ENCODE measurements at regions not wholly inside any gene's neighbourhood (a gene's known extent, or its start where the extent isn't known, plus 50 kb on each side); places are given as distances from the start of the nearest gene placed in this dataset.
A peak's percentile ranks its signal among the peaks of the same experiment; 100 is the strongest.
"Not testable (repeated sequence)": the region's sequence is repeated elsewhere in the genome, so short reads cannot be mapped to it uniquely, and the experiment has no call there.

DNA sequence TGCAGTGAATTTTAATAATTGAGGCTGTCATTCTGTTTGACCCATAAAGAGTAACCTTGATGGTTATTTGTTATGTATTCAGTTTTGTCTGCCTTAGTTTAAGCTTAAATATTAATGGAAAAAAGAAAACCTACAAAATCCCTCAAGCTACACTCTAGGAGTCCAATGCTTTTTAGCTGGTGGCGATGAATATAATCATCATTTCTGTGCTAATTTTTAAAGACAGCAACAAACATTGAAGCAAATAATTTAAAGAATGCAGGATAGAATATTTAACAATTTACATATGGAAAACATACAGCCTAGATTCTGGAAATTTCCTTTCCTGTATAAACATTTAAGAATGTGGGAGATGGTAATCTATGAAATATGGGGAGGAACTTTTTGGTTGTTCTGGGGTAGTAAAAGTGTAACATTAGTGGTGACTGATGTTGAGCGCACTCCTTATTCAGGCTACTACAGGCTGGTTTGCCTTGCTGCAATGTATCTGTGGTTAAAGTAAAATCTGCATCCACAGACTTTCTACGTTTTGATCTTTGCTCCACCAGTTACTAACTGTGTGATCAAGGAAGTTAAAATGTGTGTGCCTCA lies 287.9 kb upstream of the DEFB112 start:
- DNase-seq (ENCODE audit: low spot score) = no peak

DNA sequence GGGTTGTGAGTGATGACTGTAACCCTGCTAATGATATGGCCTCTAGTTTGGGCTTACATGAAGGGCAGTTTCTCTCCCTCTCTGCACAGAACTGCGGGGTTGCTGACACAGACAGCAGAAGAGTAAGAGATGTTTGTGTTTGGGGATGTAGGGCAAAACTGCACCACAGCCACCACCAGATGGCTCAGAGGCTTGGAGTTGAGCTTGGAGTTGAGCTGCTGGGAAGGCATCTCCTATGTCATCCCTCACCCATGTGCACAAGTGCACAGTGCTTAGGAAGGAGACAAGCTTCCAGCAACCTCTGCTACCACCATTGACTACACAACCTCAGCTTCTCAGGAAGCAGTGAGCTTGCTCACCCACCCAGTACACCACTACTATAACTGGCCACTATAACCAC lies 303.9 kb upstream of the DEFB112 start:
- peak; percentile 9 for DNase-seq (ENCODE audit: low spot score)

DNA sequence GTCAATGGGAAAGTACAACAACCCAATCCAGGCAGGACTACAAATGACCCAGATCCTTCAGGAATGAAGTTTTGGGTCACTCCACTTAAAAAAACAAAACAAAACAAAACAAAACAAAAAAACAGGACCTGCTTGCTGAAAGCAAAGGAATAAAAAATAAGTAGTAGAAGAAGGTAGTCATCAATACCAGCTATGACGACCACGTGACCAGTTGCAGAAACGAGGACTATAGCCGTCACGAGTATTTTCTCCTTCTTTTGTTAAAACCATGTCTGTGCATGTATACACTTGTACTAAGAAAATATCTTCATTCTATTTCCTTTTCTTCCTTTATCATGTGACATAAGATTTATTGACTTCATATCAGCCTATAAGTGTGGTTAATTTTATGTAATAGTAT lies 308.4 kb upstream of the DEFB112 start:
- no peak for DNase-seq (ENCODE audit: low spot score)

DNA sequence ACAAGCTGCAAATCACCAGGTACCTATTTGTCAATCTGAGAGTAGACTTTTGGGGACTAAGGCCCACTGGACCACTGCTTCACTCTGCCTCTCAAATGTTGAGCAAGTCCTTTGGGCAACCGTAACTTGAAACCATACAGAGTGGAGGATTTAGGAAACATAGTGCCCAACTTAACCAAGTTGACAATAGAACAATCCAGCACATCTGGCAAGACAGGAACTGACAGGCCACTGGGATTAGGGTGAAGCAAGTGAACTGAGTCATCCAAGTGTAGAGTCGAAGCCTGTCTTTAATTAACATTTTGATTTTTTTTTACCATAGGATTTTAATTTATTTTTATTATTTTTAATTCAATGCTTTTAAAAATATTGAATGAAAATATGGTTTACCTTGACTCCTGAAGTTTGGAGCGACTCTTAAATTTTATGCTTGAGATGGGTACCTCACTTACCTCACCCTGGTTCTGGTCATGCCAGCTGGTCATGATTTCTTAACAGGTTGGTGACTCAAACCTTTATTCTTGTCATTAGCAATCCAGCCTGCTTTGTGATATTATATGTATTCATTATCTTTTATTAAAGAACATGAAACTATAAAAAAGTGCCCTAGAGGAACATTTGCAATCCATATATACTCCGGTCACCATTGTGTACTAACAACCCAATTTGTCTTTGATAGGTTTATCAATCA lies 312.1 kb upstream of the DEFB112 start:
- DNase-seq (ENCODE audit: low spot score) = no peak

DNA sequence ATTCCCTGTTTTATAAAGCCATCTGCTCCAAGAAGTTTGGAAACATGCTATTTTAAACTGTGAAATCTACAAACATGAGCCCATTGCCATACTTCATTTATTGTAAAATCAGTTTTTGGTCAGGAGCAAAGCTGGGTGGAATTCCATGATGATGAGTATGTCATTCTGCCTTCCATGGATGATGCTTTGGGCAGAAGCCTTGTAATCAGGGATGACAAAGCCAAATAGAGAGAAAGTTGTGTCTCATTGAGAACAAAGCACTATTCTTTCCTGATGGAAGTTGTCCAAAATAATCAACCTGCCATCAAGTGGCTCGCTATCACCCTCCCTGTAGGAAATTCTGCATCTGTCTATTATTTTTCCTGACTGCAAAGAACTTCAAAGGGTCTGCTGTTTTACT lies 313.0 kb upstream of the DEFB112 start:
- no peak for DNase-seq (ENCODE audit: low spot score)

DNA sequence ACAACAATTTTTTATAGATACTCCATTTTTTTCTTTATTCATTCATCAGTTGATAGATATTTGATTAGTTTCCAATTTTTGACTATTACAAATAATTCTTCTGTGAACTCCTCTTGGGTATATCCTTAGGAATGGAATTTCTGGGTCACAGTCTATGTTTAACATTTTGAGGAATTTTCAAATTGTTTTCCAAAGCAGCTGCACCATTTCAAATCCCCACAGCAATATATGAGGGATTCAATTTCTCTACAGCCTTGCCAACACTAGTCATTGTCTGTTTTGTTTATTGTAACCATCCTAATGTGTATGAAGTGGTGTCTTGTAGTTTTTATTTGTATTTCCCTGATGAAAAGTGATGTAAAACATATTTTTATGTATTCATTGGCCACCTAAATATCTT lies 320.3 kb upstream of the DEFB112 start:
- no peak for DNase-seq (ENCODE audit: low spot score)

DNA sequence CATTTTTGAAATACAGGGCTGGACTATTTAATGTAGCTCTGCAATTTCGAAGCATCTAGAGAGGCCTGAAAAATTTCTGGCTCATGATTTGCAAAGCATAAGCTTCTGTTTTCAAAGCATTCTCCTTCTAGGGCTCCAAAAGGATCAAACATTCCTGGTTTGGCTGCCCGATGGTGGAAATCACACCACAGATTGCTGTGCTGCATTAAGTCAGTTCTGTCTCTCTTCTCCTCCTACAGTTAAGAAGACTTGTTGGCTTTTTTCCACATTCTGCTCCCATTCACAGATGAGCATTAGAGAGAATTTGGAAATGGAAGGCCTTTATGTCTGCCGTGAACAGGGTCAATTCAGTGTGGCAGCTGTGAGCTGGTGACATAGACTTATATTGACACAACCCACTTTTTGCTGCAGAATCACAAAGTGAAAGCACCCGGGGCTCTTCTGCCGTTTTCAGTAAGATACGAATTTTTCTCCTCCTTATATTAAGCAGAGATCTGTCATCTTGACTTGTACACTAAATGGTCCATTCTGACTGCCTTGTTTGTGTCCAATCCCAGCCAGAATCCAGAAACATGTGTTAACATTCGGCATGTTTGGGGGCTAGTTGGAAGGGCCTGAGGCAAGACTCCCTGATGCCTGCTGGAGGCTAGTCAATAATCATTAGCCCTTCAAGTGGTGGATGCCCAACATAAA lies 330.8 kb upstream of the DEFB112 start:
- DNase-seq (ENCODE audit: low spot score) = no peak

DNA sequence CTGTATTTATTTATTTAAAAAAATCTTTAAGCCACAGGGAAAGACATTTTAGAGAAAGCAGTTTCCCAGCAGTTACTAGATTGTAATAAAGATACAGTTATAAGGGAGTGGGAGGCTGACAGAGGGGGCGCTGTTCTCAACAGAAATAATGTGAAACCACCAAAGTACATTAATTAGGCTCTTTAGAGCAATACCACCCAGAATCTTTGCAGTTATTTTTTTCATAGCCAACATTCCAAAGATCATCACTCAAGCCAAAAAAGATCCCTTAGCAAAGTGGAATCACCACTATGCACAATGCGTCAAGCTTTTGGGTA lies 331.3 kb upstream of the DEFB112 start:
- no peak for DNase-seq (ENCODE audit: low spot score)

DNA sequence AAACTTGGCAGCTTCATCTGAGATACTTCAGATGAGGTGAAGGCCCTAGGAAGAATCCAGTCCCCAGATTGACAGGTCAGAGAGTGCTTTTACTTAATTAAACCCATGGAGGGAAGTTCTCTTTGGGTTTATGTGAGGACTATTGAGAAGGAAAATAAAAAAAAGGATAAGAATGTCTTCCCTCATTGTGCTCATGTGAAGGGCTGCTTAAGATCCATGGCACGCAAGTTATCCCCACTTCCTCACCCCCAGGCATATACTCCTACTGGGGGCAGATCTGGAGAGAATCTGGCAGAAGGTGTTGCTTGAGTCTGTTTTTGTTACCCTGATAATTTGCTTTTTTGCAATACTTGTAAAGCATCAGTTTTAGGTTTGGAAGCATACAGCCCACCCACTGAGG lies 322.9 kb upstream of the TFAP2D start:
- DNase-seq (ENCODE audit: low spot score) = no peak

DNA sequence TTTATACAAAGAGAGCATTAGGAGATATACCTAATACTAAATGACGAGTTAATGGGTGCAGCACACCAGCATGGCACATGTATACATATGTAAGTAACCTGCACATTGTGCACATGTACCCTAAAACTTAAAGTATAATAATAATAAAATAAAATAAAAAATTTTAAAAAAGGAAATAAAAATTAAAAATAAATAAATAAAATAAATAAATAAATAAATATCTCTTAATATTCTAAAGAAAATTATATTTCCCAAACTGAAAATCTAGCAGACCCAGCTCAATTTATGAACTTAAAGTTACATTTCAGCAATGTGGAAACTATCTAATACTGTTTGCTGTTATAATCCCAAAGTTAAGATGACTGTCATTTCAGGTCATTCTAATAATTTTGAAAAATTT lies 319.2 kb upstream of the TFAP2D start:
- not testable (repeated sequence) for DNase-seq (ENCODE audit: low spot score)

DNA sequence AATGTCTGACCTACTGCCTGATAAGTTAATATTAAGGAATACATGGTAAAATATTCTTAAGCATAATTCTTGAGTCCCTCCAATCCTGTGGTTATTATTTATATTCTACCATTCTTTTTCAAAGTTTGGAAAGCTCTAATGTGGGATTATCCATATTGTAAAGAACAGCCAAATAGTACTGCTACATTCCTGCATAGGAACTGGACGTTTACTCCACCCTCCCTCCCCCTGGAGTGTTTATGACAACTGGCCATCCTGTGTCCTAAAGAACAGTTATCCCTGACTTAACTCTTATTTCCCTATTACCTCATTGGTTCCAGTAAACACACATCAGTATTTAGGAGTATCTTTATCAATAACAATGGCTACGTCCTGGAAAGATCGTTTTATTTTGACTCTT lies 308.7 kb upstream of the TFAP2D start:
- DNase-seq (ENCODE audit: low spot score) = no peak

DNA sequence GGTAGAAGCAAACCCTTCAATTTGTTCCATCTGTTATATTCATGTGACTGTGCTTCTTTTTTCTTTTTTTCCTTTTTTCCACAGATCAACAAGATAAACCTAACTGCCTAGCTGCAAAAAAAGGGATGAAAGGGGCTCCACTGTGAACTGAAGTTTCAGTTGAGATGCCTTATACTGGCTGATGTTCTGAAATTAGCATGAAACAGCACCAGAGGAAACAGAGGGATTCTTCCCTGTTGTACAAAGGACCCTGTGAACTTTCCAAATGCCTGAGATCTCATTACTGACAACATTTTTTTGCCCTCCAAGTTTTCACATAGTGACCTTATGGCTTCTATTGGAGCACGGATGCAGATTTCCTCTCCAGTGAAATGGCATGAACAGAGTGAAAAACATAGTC lies 302.7 kb upstream of the TFAP2D start:
- DNase-seq (ENCODE audit: low spot score) = no peak

DNA sequence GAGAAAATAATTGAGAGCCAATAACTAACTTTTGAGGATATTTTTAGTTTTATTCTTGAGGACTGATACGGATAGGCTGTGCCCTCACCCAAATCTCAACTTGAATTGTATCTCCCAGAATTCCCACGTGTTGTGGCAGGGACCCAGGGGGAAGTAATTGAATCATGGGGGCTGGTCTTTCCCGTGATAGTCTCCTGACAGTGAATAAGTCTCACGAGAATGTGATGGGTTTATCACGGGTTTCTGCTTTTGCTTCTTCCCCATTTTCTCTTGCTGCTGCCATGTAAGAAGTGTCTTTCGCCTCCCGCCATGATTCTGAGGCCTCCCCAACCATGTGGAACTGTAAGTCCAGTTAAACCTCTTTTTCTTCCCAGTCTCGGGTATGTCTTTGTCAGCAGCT lies 292.3 kb upstream of the TFAP2D start:
- not testable (repeated sequence) for DNase-seq (ENCODE audit: low spot score)

DNA sequence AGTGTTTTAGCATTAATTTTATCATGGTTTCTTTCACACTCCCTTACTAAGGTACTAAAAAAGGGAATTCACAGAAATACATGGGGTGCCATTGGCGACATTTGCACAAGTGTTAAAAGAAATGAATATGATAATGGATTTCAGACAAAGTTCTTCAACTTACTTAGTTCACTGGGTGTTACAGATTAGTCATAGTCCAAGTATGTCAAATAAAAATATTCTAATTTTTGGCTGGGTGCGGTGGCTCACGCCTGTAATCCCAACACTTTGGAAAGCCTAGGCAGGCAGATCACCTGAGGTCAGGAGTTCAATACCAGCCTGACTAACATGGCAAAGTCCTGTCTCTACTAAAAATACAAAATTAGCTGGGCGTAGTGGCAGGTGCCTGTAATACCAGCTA lies 286.1 kb upstream of the TFAP2D start:
- DNase-seq (ENCODE audit: low spot score) = no peak

DNA sequence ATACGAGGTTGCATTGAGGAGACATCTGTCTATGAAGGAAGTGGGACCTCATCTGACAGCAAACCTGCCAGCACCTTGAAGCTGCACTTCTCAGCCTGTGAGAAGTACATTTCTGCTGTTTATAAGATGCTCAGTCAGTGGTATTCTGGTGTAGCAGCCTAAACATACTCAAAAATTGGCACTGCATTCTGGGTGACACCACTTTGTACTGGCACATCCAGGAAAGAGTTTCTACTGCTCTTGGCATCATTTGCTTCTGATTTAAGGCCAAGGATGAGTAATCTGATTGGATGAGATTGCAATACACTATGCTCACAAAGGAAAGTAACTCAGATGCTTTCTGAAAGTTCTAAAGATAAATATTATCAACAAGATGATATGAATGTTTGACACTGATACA lies 275.4 kb upstream of the TFAP2D start:
- no peak for DNase-seq (ENCODE audit: low spot score)

DNA sequence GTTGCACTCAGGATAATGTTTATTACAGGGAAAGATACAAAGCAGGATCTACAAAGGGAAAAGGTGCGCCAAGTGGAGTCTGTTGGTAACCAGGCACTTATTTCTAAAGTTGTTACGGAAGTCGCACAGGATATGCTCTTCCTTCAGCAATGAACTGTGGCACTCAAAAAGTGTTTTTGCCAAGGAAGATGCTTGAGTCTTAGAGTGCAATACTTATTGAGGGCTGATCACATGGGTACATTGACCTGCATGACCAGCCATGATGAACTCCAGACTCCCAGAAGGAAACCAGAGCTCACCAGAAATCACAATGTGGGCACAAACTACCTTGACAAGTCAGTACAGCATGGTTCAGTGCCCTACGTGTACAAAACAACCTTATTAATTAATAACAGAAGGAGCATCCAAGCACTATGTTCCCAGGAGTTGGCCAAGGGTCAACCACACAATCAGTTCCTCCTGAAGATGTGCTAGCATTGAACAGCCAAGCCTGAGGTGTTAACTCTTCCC lies 270.7 kb upstream of the TFAP2D start:
- DNase-seq (ENCODE audit: low spot score) = no peak

DNA sequence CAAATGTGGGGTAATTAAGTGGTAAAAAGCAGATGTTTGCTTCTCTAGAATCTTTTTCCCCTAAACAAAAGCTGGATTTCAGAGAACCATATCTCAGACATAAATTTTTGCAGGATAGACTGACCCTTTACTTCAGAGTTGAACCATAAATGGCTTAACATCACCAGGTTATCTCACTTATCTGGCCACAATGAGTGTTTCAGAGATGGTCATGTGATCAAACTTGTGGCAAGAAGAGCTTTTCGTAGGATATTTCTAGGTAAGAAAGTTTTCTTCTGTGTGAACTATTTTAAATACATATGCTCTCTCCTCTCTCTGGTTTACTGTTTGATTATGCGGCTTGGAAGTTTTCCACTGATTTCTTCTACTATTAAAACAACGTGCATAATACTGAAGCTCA lies 270.2 kb upstream of the TFAP2D start:
- DNase-seq (ENCODE audit: low spot score) = no peak

DNA sequence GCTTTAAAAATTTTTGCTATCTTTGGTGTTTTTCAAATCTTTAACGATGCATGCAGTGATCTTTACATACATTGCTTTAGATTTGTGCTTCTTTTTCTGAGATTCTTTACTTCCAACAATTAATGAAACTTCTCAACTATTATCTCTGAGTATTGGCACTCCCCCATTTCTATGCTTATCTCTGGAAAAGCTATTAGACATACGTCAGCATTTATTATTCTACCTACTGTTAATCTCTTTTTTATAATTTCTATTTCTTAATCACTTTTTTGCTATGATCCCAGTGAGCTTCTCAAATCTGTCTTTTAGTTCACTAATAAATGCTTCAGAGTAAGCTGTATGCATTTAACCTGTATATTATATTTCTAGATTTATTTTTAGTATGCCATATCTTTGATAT lies 264.2 kb upstream of the TFAP2D start:
- DNase-seq (ENCODE audit: low spot score) = no peak

DNA sequence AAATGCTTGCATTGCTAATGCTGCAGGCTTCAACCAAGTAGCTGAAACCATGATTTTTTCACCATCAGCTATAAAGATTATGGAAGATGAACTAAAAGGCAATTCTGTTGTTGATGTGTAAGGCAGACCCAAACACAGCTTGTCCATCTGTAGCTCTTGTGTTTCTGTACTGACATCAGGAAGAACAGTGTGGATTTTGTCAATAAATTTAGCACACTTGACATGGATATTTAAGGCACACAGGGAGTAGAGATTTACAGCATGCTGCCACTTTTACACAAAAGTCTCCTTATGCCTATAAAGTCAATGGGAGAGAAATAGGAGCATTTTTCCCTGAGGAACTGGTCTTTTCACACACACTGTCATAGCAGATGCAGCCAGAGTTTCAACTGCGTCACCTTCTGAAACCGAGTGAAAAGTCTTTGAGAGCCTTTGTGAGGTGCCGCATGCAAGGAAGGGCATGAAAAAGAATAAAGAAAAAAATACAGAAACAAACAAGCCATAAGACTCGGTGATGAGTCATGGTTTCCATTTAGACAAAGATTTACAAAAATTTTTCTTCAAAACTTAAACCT lies 261.4 kb upstream of the TFAP2D start:
- DNase-seq (ENCODE audit: low spot score) = no peak

DNA sequence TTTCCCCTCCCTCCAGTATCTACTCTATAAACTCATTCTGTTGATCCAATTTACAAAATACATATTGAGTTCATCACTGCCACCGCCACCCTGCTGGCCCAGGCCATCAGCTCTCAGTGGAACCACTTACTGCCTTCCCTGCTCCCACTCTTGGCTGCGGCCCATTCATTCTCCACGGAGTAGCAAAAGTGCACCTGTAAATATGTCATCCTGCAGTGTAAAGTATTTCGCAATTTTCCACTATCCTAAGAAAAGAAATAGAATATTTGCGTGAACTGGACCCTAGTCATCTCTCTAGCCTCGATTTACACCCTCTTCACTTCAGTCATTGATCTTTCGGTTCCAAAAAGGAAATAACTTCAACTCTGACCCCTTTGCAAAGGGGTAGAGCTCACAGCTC lies 258.3 kb upstream of the TFAP2D start:
- DNase-seq (ENCODE audit: low spot score) = no peak

DNA sequence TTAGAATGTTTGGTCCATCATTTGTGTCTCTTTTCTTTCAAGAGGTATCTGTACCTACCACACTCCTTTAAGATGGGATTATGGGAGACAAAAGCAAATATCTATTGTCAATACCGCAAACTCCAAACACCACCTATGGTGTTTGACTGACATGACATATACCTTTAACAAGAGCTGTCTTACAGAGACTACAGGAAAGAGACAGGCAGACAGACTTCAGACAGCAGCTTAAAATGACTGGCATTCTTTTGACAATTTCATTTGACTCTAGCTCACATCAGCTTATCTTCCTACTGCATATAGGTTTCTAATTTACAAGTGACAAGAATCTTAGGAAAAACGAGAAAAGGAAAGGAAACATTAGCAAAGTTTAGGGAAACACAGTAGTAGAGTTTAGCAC lies 256.0 kb upstream of the TFAP2D start:
- DNase-seq (ENCODE audit: low spot score) = no peak

DNA sequence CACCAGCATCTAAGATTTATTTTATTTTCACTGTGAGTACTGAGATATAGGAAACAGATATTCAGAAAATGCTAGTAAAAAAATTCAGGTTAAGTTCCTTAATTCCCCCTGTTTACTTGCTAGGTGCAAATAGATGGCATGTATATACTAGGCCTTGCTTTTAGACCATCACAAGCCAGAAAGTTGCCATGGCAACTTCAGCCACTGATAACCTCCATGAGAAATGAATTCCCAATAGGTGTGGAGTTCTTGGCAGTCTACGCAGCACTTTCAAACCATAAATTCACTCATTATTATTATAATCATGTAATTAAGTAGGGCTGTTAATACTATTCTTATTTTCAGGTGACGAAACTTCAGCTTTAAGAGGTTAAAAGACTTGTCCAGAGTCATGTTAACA lies 251.6 kb upstream of the TFAP2D start:
- no peak for DNase-seq (ENCODE audit: low spot score)

DNA sequence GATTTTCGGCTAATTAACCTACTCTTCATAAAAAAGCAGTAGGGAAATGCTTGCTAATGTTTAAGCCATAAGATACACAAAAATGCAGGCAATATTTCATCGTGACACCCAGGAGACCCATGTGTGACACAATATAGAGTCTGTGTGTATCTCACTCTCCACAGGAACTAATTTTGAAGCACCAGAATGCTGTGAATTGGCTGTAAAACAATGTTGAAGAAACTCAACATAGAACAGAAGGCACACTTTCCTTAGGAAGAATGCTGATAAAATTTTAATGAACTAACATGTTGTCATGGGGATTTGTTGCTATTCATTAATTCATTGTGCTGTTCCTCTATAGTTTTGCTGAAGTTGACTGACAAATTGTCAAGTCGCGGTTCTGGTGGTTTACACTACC lies 249.4 kb upstream of the TFAP2D start:
- DNase-seq (ENCODE audit: low spot score) = no peak
